SK-N-SH treated with all-trans-retinoic acid at 6 μM for 48 hours (cell line): ENCODE measurements at regions not wholly inside any gene's neighbourhood (a gene's known extent, or its start where the extent isn't known, plus 50 kb on each side); places are given as distances from the start of the nearest gene placed in this dataset.
"Not testable (repeated sequence)": the region's sequence is repeated elsewhere in the genome, so short reads cannot be mapped to it uniquely, and the experiment has no call there.

ENCODE experiments used
- ATAC-seq: fragments of 200-7000 bp; cut with Tn5 transposase; 3 replicates; pipeline ENCODE4 v1.9.1; 2020; ENCODE audit warnings: mild to moderate bottlenecking, moderate library complexity
- ARNTL ChIP-seq: fragments of 450-650 bp; formaldehyde crosslinking; IDR thresholded peaks from 2 replicates; pipeline ENCODE4 v1.5.0; 2020; ENCODE audit warnings: low read depth, mild to moderate bottlenecking, moderate library complexity, borderline replicate concordance
- BACH2 ChIP-seq: fragments of 250-450 bp; sonication (Bioruptor Pico); IDR thresholded peaks from 2 replicates; pipeline ENCODE4 v1.9.0; 2021; ENCODE audit warnings: mild to moderate bottlenecking, borderline replicate concordance
- CREB5 ChIP-seq: fragments of 250-450 bp; sonication (Bioruptor Pico); IDR thresholded peaks from 2 replicates; pipeline ENCODE4 v1.5.1; 2020; ENCODE audit warnings: low read depth, mild to moderate bottlenecking, moderate library complexity
- CSDC2 ChIP-seq: fragments of 250-450 bp; sonication (Bioruptor Pico); IDR thresholded peaks from 2 replicates; pipeline ENCODE4 v1.5.0; 2020; ENCODE audit warnings: mild to moderate bottlenecking, moderate library complexity
- ESRRG ChIP-seq: fragments of 250-450 bp; sonication (Bioruptor Pico); IDR thresholded peaks from 2 replicates; pipeline ENCODE4 v1.6.1; 2021; ENCODE audit warnings: mild to moderate bottlenecking
- GLIS3 ChIP-seq: fragments of 250-450 bp; sonication (Bioruptor Pico); IDR thresholded peaks from 2 replicates; pipeline ENCODE4 v1.5.0; 2020; ENCODE audit warnings: mild to moderate bottlenecking, moderate library complexity
- ISL1 ChIP-seq: fragments of 250-450 bp; sonication (Bioruptor Pico); IDR thresholded peaks from 2 replicates; pipeline ENCODE4 v2.1.2; 2022; ENCODE audit warnings: mild to moderate bottlenecking, moderate library complexity
- OSR1 ChIP-seq: fragments of 250-450 bp; sonication (Bioruptor Pico); IDR thresholded peaks from 2 replicates; pipeline ENCODE4 v1.8.0; 2022; ENCODE audit warnings: moderate library complexity, mild to moderate bottlenecking, inconsistent platforms
- PPARA ChIP-seq: fragments of 250-450 bp; sonication (Bioruptor Pico); IDR thresholded peaks from 2 replicates; pipeline ENCODE4 v1.5.0; 2020; ENCODE audit warnings: mild to moderate bottlenecking, borderline replicate concordance
- RARB ChIP-seq: fragments of 250-450 bp; sonication (Bioruptor Pico); IDR thresholded peaks from 2 replicates; pipeline ENCODE4 v1.8.0; 2021; ENCODE audit warnings: mild to moderate bottlenecking, moderate library complexity
- TCF4 ChIP-seq: fragments of 250-450 bp; sonication (Bioruptor Pico); IDR thresholded peaks from 2 replicates; pipeline ENCODE4 v1.8.0; 2021; ENCODE audit warnings: mild to moderate bottlenecking, moderate library complexity, borderline replicate concordance
- TOX ChIP-seq: fragments of 250-450 bp; sonication (Bioruptor Pico); IDR thresholded peaks from 2 replicates; pipeline ENCODE4 v1.8.0; 2021; ENCODE audit warnings: mild to moderate bottlenecking, moderate library complexity, borderline replicate concordance
- TSHZ2 ChIP-seq: fragments of 250-450 bp; sonication (Bioruptor Pico); IDR thresholded peaks from 2 replicates; pipeline ENCODE4 v1.5.0; 2020; ENCODE audit warnings: mild to moderate bottlenecking, moderate library complexity
- ZC3H10 ChIP-seq: fragments of 250-450 bp; sonication (Bioruptor Pico); IDR thresholded peaks from 2 replicates; pipeline ENCODE4 v1.5.1; 2021; ENCODE audit warnings: mild to moderate bottlenecking, moderate library complexity
- ZFP3 ChIP-seq: fragments of 250-450 bp; sonication (Bioruptor Pico); IDR thresholded peaks from 2 replicates; pipeline ENCODE4 v1.5.0; 2020; ENCODE audit warnings: mild to moderate bottlenecking, moderate library complexity
- ZFP30 ChIP-seq: fragments of 450-650 bp; formaldehyde crosslinking; IDR thresholded peaks from 2 replicates; pipeline ENCODE4 v1.5.0; 2022; ENCODE audit warnings: mild to moderate bottlenecking, moderate library complexity
- ZNF565 ChIP-seq: fragments of 450-650 bp; formaldehyde crosslinking; conservative IDR thresholded peaks from 2 replicates; pipeline ENCODE4 v1.5.0; 2020; ENCODE audit warnings: low read depth, mild to moderate bottlenecking, moderate library complexity
- ZNF70 ChIP-seq: fragments of 450-650 bp; formaldehyde crosslinking; IDR thresholded peaks from 2 replicates; pipeline ENCODE4 v1.5.0; 2020; ENCODE audit warnings: mild to moderate bottlenecking, moderate library complexity
- ZNF8 ChIP-seq: fragments of 450-650 bp; formaldehyde crosslinking; IDR thresholded peaks from 2 replicates; pipeline ENCODE4 v1.5.0; 2020; ENCODE audit warnings: mild to moderate bottlenecking, moderate library complexity
- TF ChIP-seq, protein P1 (sequence below): fragments of 250-450 bp; sonication (Bioruptor Pico); IDR thresholded peaks from 2 replicates; pipeline ENCODE4 v1.5.1; 2021; ENCODE audit warnings: mild to moderate bottlenecking, moderate library complexity

DNA sequence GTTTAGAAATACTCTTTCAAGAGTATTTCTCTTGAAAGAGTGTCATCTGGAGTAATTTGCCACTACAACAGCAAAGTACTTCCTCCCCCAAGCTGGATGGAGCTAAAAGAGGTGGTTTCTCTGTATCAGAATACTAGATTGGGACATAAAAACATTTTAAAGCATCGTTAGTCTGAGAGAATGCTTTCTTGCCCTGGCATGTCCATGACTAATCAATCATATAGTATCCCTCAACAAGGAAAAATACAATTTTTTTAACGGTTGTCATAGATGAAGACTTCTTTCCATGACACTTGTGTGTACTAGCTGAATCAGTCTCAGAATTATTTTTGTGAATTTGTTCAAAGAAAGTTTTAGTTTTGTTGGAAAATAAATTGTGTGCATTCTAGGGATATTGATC lies 237.9 kb downstream of the NEBL start:
- TF ChIP-seq OSR1 (no peak), BACH2 (CRISPR knock-in tag) (no peak), GLIS3 (CRISPR knock-in tag) (no peak), RARB (CRISPR knock-in tag) (no peak), ZNF565 (no peak), ISL1 (CRISPR knock-in tag) (no peak), ZNF70 (no peak), ARNTL (CRISPR knock-in tag) (no peak), TSHZ2 (CRISPR knock-in tag) (no peak), CSDC2 (CRISPR knock-in tag) (no peak), ZFP30 (CRISPR knock-in tag) (no peak), CREB5 (CRISPR knock-in tag) (no peak), TCF4 (no peak), PPARA (CRISPR knock-in tag) (no peak)
- TF ChIP-seq, protein P1, sequence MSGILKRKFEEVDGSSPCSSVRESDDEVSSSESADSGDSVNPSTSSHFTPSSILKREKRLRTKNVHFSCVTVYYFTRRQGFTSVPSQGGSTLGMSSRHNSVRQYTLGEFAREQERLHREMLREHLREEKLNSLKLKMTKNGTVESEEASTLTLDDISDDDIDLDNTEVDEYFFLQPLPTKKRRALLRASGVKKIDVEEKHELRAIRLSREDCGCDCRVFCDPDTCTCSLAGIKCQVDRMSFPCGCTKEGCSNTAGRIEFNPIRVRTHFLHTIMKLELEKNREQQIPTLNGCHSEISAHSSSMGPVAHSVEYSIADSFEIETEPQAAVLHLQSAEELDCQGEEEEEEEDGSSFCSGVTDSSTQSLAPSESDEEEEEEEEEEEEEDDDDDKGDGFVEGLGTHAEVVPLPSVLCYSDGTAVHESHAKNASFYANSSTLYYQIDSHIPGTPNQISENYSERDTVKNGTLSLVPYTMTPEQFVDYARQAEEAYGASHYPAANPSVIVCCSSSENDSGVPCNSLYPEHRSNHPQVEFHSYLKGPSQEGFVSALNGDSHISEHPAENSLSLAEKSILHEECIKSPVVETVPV: no peak
- ATAC-seq: no peak

DNA sequence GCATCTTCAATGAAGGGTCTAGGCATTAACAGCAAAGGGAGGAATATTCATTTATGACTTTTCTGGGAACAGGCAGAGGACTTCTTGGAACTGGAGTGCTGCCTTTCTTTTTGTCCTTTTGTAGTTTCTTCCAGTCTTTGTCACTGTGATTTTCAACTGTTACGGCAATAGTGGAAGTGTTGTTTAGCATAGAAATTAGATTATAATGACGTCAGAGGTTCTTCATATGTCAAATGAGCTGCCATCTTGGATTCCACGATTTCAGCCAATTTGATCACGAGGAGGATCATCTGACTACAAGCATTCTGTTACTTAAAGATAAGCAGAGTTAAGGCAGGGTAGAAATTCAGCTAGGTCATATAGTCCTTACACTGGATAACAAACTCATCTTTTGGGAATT lies 239.0 kb downstream of the NEBL start:
- TF ChIP-seq RARB (CRISPR knock-in tag): no peak
- TF ChIP-seq ZNF70: no peak
- no peak for TF ChIP-seq CREB5 (CRISPR knock-in tag)
- TF ChIP-seq ESRRG: no peak
- no peak for TF ChIP-seq ZFP30 (CRISPR knock-in tag)
- no peak for TF ChIP-seq ZNF565
- TF ChIP-seq ISL1 (CRISPR knock-in tag): no peak
- no peak for TF ChIP-seq CSDC2 (CRISPR knock-in tag)
- no peak for TF ChIP-seq ZFP3 (CRISPR knock-in tag)
- TF ChIP-seq TOX (CRISPR knock-in tag): no peak
- TF ChIP-seq ARNTL (CRISPR knock-in tag): no peak
- TF ChIP-seq ZNF8: no peak
- TF ChIP-seq TCF4: no peak
- TF ChIP-seq ZC3H10: no peak
- TF ChIP-seq, protein P1: no peak
- no peak for TF ChIP-seq PPARA (CRISPR knock-in tag)
- TF ChIP-seq BACH2 (CRISPR knock-in tag): no peak
- TF ChIP-seq, all 23 proteins: peak for 0
- ATAC-seq: no peak

DNA sequence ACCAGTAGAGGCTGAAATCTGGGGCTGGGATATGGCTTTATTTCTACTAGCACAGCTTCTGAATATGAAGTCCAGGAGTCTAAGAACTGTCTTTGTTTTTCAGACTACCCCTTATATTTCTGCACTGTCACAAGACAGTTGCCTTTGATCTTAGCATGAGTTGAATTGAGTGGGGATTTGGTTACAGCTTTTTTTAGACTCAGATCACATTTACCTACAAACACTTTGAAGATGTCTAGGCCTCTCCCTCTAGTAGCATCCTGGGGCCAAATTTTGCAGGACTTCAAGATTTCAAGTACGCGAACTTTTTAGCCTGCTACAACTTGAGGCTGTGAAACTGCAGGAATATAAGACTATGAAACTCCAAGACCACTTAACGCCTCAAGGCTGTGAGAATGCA lies 240.2 kb downstream of the NEBL start:
- no peak for TF ChIP-seq ESRRG

DNA sequence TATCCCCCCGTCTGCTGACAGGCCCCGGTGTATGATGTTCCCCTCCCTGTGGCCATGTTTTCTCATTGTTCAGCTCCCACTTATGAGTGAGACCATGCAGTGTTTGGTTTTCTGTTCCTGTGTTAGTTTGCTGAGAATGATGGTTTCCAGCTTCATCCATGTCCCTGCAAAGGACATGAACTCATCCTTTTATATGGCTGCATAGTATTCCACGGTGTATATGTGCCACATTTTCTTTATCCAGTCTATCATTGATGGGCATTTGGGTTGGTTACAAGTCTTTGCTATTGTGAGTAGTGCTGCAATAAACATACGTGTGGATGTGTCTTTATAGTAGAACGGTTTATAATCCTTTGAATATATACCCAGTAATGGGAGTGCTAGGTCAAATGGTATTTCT lies 244.7 kb downstream of the NEBL start:
- ATAC-seq: not testable (repeated sequence)

More for the DNA sequence above, 240.2 kb downstream of the NEBL start:
- no peak for ATAC-seq
